H9 (cell line): ENCODE measurements at regions not wholly inside any gene's neighbourhood (a gene's known extent, or its start where the extent isn't known, plus 50 kb on each side); places are given as distances from the start of the nearest gene placed in this dataset.

Source experiments
- DNase-seq: peaks from one replicate; pipeline ENCODE4 v3.0.0-alpha.2; 2017
- H2AFZ ChIP-seq: one replicate; pipeline ENCODE4 v1.6.1; 2013; ENCODE audit warnings: mild to moderate bottlenecking, low read length, control low read depth, moderate library complexity
- H2AK5ac ChIP-seq: 2 replicates; pipeline ENCODE4 v1.6.1; 2013; ENCODE audit warnings: low read length, control low read depth, mixed read lengths; ENCODE audit not compliant: insufficient read length
- H2BK120ac ChIP-seq: one replicate; pipeline ENCODE4 v1.6.1; 2013; ENCODE audit warnings: low read depth, mild to moderate bottlenecking, low read length, control low read depth, inconsistent platforms; ENCODE audit not compliant: poor library complexity, severe bottlenecking
- H2BK12ac ChIP-seq: 2 replicates; pipeline ENCODE4 v1.6.1; 2013; ENCODE audit warnings: low read length, control low read depth, mixed read lengths, low read depth; ENCODE audit not compliant: insufficient read length
- H2BK15ac ChIP-seq: 2 replicates; pipeline ENCODE4 v1.6.1; 2013; ENCODE audit warnings: low read depth, low read length, control low read depth
- H2BK20ac ChIP-seq: one replicate; pipeline ENCODE4 v1.6.1; 2013; ENCODE audit warnings: low read depth, mild to moderate bottlenecking, low read length, control low read depth, inconsistent platforms; ENCODE audit not compliant: poor library complexity, severe bottlenecking
- H2BK5ac ChIP-seq: 2 replicates; pipeline ENCODE4 v1.6.1; 2013; ENCODE audit warnings: low read length, control low read depth, mixed read lengths; ENCODE audit not compliant: insufficient read length
- H3K14ac ChIP-seq: 2 replicates; pipeline ENCODE4 v1.6.1; 2013; ENCODE audit warnings: low read length, control low read depth; ENCODE audit not compliant: insufficient read depth
- H3K18ac ChIP-seq: 2 replicates; pipeline ENCODE4 v1.6.1; 2013; ENCODE audit warnings: low read depth, mild to moderate bottlenecking, mixed read lengths, low read length, control low read depth; ENCODE audit not compliant: insufficient read length
- H3K23ac ChIP-seq: 2 replicates; pipeline ENCODE4 v1.6.1; 2013; ENCODE audit warnings: low read length, control low read depth, mixed read lengths, low read depth; ENCODE audit not compliant: insufficient read length
- H3K23me2 ChIP-seq: 2 replicates; pipeline ENCODE4 v1.6.1; 2013; ENCODE audit warnings: low read depth, mild to moderate bottlenecking, mixed read lengths, low read length, control low read depth; ENCODE audit not compliant: insufficient read length, poor library complexity, severe bottlenecking
- H3K27ac ChIP-seq: 2 replicates; pipeline ENCODE4 v1.5.1; 2013; ENCODE audit warnings: low read length, control low read depth, mixed read lengths, low read depth; ENCODE audit not compliant: insufficient read length
- H3K27me3 ChIP-seq: 2 replicates; pipeline ENCODE4 v1.6.1; 2013; ENCODE audit warnings: low read length, control low read depth, inconsistent platforms; ENCODE audit not compliant: insufficient read depth
- H3K4ac ChIP-seq: 2 replicates; pipeline ENCODE4 v1.6.1; 2013; ENCODE audit warnings: low read depth, mild to moderate bottlenecking, control low read depth, inconsistent platforms, low read length, moderate library complexity
- H3K4me1 ChIP-seq: 2 replicates; pipeline ENCODE4 v1.6.1; 2013; ENCODE audit warnings: low read length, control low read depth, inconsistent platforms; ENCODE audit not compliant: insufficient read depth
- H3K4me2 ChIP-seq: 2 replicates; pipeline ENCODE4 v1.6.1; 2013; ENCODE audit warnings: low read length, control low read depth, mixed read lengths; ENCODE audit not compliant: insufficient read length, insufficient read depth
- H3K56ac ChIP-seq: 2 replicates; pipeline ENCODE4 v1.6.1; 2013; ENCODE audit warnings: low read depth, mild to moderate bottlenecking, mixed read lengths, low read length, control low read depth; ENCODE audit not compliant: insufficient read length
- H3K79me1 ChIP-seq: 2 replicates; pipeline ENCODE4 v1.6.1; 2013; ENCODE audit warnings: low read depth, mild to moderate bottlenecking, moderate library complexity, low read length, control low read depth, inconsistent platforms; ENCODE audit not compliant: insufficient read depth, poor library complexity, severe bottlenecking
- H3K79me2 ChIP-seq: 2 replicates; pipeline ENCODE4 v1.6.1; 2013; ENCODE audit warnings: low read length, control low read depth, inconsistent platforms; ENCODE audit not compliant: insufficient read depth
- H3K9ac ChIP-seq: 2 replicates; pipeline ENCODE4 v1.6.1; 2013; ENCODE audit warnings: low read length, control low read depth, mixed read lengths; ENCODE audit not compliant: insufficient read length; ENCODE audit errors: extremely low read depth
- H3K9me3 ChIP-seq: one replicate; pipeline ENCODE4 v1.6.1; 2013; ENCODE audit warnings: low read depth, low read length, inconsistent platforms; ENCODE audit not compliant: control insufficient read depth
- H3T11ph ChIP-seq: one replicate; pipeline ENCODE4 v1.6.1; 2013; ENCODE audit warnings: mild to moderate bottlenecking, low read length, control low read depth, inconsistent platforms
- H4K20me1 ChIP-seq: one replicate; pipeline ENCODE4 v1.6.1; 2013; ENCODE audit not compliant: control insufficient read depth, insufficient read length, insufficient read depth
- H4K5ac ChIP-seq: 2 replicates; pipeline ENCODE4 v1.6.1; 2013; ENCODE audit warnings: low read depth, mild to moderate bottlenecking, mixed read lengths, low read length, control low read depth; ENCODE audit not compliant: insufficient read length
- H4K8ac ChIP-seq: replicated peaks from 2 replicates; pipeline ENCODE4 v1.6.1; 2013; ENCODE audit warnings: low read length, control low read depth, mixed read lengths, low read depth; ENCODE audit not compliant: insufficient read length
- H4K91ac ChIP-seq: 2 replicates; pipeline ENCODE4 v1.6.1; 2013; ENCODE audit warnings: low read depth, mild to moderate bottlenecking, moderate library complexity, mixed read lengths, low read length, control low read depth; ENCODE audit not compliant: insufficient read length
- H3K27ac Mint-ChIP-seq, 3 experiments: 2 replicates in 2 of 3; 3 replicates in 1 of 3; pipeline ENCODE4 v1.8.0; 2020 to 2021; ENCODE audit warnings: mixed read lengths in 3 of 3, mild to moderate bottlenecking in 1 of 3, moderate library complexity in 1 of 3
- H3K27me3 Mint-ChIP-seq: 2 replicates; pipeline ENCODE4 v1.8.0; 2021; ENCODE audit warnings: low read depth, mild to moderate bottlenecking, moderate library complexity, mixed read lengths
- H3K36me3 Mint-ChIP-seq, 3 experiments: 2 replicates in 2 of 3; 3 replicates in 1 of 3; pipeline ENCODE4 v1.8.0; 2020 to 2021; ENCODE audit warnings: low read depth in 3 of 3, mixed read lengths in 3 of 3; ENCODE audit not compliant: insufficient read depth in 1 of 3
- H3K4me1 Mint-ChIP-seq, 2 experiments: 2 replicates each; pipeline ENCODE4 v1.8.0; 2020; ENCODE audit warnings: mixed read lengths in 2 of 2
- H3K4me3 Mint-ChIP-seq, 2 experiments: 2 replicates in 1 of 2; 3 replicates in 1 of 2; pipeline ENCODE4 v1.8.0; 2020 to 2021; ENCODE audit warnings: mild to moderate bottlenecking in 2 of 2, mixed read lengths in 2 of 2, moderate library complexity in 1 of 2
- H3K9me3 Mint-ChIP-seq, 2 experiments: 2 replicates in 1 of 2; 3 replicates in 1 of 2; pipeline ENCODE4 v1.8.0; 2020; ENCODE audit warnings: mild to moderate bottlenecking in 2 of 2, mixed read lengths in 2 of 2, moderate library complexity in 1 of 2
- CTCF ChIP-seq: fragments of 200-600 bp; sonication (generic); conservative IDR thresholded peaks from 3 replicates; pipeline ENCODE4 v1.8.0; 2021; ENCODE audit warnings: antibody characterized with exemption, mild to moderate bottlenecking
- WGBS: extraction: QIAGEN DNeasy Blood & Tissue Kit; methylation state at CpG from one replicate; pipeline ENCODE4 v1.1.7; 2013; ENCODE audit warnings: missing lambda C conversion rate, low lambda C conversion rate, mixed read lengths; ENCODE audit not compliant: insufficient read length; ENCODE audit errors: extremely low coverage; 5-methylcytosine and 5-hydroxymethylcytosine counted together

- no peak for TF ChIP-seq CTCF
- Histone ChIP-seq H3K4me1 (no peaks in the 10 kb centered on the region), H2BK15ac (no peak overlapping the region), H4K20me1 (no peaks in the 10 kb centered on the region), H2BK120ac (no peak overlapping the region), H3K23me2 (no peaks in the 10 kb centered on the region), H2AFZ (no peak overlapping the region), H2BK12ac (no peak overlapping the region), H2BK5ac (no peak overlapping the region), H3K18ac (no peak overlapping the region), H3K9me3 (no peaks in the 10 kb centered on the region), H2AK5ac (no peak overlapping the region), H3T11ph (no peak overlapping the region), H3K27me3 (no peaks in the 10 kb centered on the region), H3K4me2 (no peak overlapping the region), H3K79me2 (no peaks in the 10 kb centered on the region), H3K4ac (no peak overlapping the region), H3K9ac (no peak overlapping the region), H3K56ac (no peak overlapping the region), H3K14ac (no peak overlapping the region), H2BK20ac (no peak overlapping the region), H3K27ac (no peak overlapping the region), H3K23ac (no peak overlapping the region), H4K5ac (no peak overlapping the region), H3K79me1 (no peaks in the 10 kb centered on the region), H4K8ac (no peak overlapping the region), H4K91ac (no peak overlapping the region)
- H3K4me3 Mint-ChIP-seq: no peak overlapping the region
- H3K27ac Mint-ChIP-seq: no peak overlapping the region
- DNase-seq: no peak
- no peaks in the 10 kb centered on the region for H3K27me3 Mint-ChIP-seq
- H3K36me3 Mint-ChIP-seq: no peaks in the 10 kb centered on the region
- H3K9me3 Mint-ChIP-seq: no peaks in the 10 kb centered on the region; a peak in 2 of 5 replicates
- H3K4me1 Mint-ChIP-seq: peaks cover 0 to 4% of the 10 kb centered on the region in 2 experiments; a peak in 1 of 4 replicates
- no CpG with 5 or more reads among the region's 3 CpGs for WGBS
These were observed 592.7 kb upstream of the MGMT start for GRCh38 chr10:128874331-128874730.
